RWPE1 (cell line): ENCODE measurements at regions not wholly inside any gene's neighbourhood (a gene's known extent, or its start where the extent isn't known, plus 50 kb on each side); places are given as distances from the start of the nearest gene placed in this dataset.

Experiments
- CTCF ChIA-PET: fragments of 350-600 bp; sonication (Branson Sonifier 250); formaldehyde crosslinking; extraction: SDS; loops from one replicate; lab custom pipeline; 2021; lab: Yijun Ruan, JAX
- POLR2A ChIA-PET: fragments of 400-600 bp; formaldehyde crosslinking; extraction: SDS; loops from one replicate; lab custom pipeline; 2020; ENCODE audit warnings: antibody characterized with exemption; ENCODE audit not compliant: low non-redundant PET; lab: Yijun Ruan, JAX
- DNase-seq: peaks from one replicate; pipeline ENCODE4 v3.0.0; 2012; ENCODE audit warnings: low spot score
- H3K27ac ChIP-seq: fragments of 450-650 bp; 2 replicates; pipeline ENCODE4 v1.5.1; 2017
- CTCF ChIP-seq: fragments of 450-650 bp; conservative IDR thresholded peaks from 2 replicates; pipeline ENCODE4 v1.5.1; 2017; ENCODE audit warnings: low read depth, mild to moderate bottlenecking

DNA sequence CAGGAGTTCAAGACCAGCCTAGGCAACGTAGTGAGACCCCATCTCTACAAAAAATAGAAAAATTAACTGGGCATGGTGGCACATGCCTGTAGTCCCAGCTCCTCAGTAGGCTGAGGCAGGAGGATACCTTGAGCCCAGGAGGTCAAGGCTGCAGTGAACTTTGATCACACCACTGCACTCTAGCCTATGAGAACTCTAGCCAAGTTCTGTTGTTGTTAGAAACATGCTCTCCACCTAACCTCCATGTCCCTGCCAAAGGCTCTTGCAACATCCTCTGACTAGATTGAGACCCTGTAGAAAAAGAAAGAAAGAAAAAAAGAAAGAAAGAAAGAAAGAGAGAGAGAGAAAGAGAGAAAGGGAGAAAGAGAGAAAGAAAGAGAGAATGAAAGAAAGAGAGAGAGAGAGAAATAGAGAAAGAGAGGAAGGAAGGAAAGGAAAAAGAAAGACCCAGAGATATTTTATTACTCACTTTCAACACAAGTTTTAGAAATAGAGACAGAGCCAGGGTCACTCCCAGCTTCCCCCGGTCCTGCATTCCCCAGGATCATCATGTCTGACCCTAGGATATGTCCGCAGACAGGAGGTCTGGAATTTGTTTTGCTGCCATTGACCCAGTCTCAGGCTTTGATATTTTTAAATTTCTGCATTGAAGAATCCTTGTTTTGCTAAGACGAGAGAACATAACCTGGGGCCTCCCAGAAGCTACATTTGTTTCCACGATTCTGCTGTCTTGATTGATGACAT lies 376.5 kb upstream of the CDH5 start:
- no peak overlapping the region for H3K27ac ChIP-seq
- ChIA-PET CTCF (interaction anchor here (0.6 kb wide), 1 partner anchor 136 kb away, joined by 4 read pairs; no protein-coding TSS in a partner anchor), POLR2A (no interaction called here)
- TF ChIP-seq CTCF = no peak
- DNase-seq = no peak

DNA sequence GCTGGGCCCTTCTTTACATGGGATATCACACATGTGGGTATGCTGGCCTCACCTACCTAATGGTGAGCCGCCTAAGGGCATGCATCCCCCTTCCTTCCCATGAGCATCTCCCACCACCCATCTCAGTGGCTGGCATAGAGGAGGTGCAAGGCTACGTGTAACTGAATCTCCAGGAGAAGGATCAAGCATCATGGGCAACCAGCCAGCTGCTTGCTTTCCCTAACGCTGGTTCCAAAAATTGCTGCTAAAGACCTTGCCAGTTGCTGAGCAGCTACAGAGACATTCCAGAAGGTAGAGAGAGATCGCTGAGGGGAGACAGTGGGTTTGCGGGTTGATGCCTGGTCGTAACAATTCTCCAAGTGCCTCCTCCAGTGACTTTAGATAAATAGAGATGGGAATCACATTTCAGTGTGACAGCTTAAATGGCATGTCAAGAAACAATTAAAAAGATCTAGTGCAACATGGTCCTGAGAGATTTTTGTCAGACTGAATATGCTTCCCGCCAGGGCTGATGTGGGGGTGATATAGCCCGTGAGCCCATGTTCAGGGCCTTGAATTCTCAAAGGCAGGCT lies 378.4 kb upstream of the CDH5 start:
- no peak for DNase-seq
- CTCF ChIA-PET = no interaction called here
- no peak overlapping the region for H3K27ac ChIP-seq
- no peak for TF ChIP-seq CTCF
- POLR2A ChIA-PET = no interaction called here

DNA sequence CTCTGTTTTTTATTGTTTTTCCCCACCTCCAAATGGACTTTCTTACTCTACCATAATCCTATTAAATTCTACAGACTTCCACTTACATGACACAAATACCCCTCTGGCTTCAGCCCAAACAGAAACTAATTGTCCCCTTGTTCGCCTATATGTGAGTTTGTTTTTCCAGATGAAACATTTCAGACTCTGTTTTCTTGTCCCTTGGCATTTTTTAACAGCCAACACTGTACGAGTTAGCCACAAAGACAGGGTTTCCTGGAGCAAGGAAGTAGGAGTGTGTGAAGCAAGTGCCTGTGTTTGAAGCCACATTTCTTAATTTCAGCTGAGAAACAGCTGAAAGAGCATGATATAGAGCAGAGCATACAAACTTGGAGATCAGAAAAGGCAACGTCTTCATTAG lies 382.2 kb upstream of the CDH5 start:
- no peak for DNase-seq
- CTCF ChIA-PET = no interaction called here
- no peak overlapping the region for H3K27ac ChIP-seq
- POLR2A ChIA-PET = no interaction called here
- no peak for TF ChIP-seq CTCF

- ChIA-PET POLR2A (no interaction called here), CTCF (no interaction called here)
- no peak for DNase-seq
- no peak for TF ChIP-seq CTCF
- no peak overlapping the region for H3K27ac ChIP-seq
Measured at GRCh38 chr16:65981057-65981456, 385.4 kb upstream of the CDH5 start.

GRCh38 chr16:65975049-65975708 lies 391.3 kb upstream of the CDH5 start:
- no peak for TF ChIP-seq CTCF
- H3K27ac ChIP-seq = no peak overlapping the region
- DNase-seq = peak; percentile 13
- CTCF ChIA-PET = no interaction called here
- POLR2A ChIA-PET = no interaction called here

- POLR2A ChIA-PET = no interaction called here
- no peak for TF ChIP-seq CTCF
- DNase-seq = no peak
- no peak overlapping the region for H3K27ac ChIP-seq
- CTCF ChIA-PET = no interaction called here
Measured at GRCh38 chr16:65967376-65967775, 399.1 kb upstream of the CDH5 start.
